ENCODE measurements at regions not wholly inside any gene's neighbourhood (a gene's known extent, or its start where the extent isn't known, plus 50 kb on each side); places are given as distances from the start of the nearest gene placed in this dataset.

- no peak for TF ChIP-seq EP300 (IDR thresholded peaks at IDR 0.05; ENCODE audit: borderline replicate concordance)
Observed at GRCh38 chr16:59463776-59464175, 729.7 kb upstream of the GOT2 start.

- TF ChIP-seq REST (IDR thresholded peaks at IDR 0.05; ENCODE audit: low read depth) (no peak), RAD21 (IDR thresholded peaks at IDR 0.05; ENCODE audit: low read depth) (no peak), CEBPB (IDR thresholded peaks at IDR 0.05) (no peak), CREB1 (IDR thresholded peaks at IDR 0.05; ENCODE audit: low read depth) (no peak), MAX (IDR thresholded peaks at IDR 0.05) (no peak), NFIC (IDR thresholded peaks at IDR 0.05) (no peak)
Observed at GRCh38 chr16:59459806-59460205, 725.7 kb upstream of the GOT2 start.

- TF ChIP-seq YY1 (IDR thresholded peaks at IDR 0.05; ENCODE audit: low read depth), result no peak
- TF ChIP-seq REST (IDR thresholded peaks at IDR 0.05; ENCODE audit: low read depth), result no peak
- TF ChIP-seq RAD21 (IDR thresholded peaks at IDR 0.05; ENCODE audit: low read depth), result no peak
- TF ChIP-seq TEAD4 (IDR thresholded peaks at IDR 0.05), result no peak
- no peak for TF ChIP-seq MAX (IDR thresholded peaks at IDR 0.05)
- no peak for TF ChIP-seq TAF1 (IDR thresholded peaks at IDR 0.05; ENCODE audit: low read depth)
- TF ChIP-seq NFIC (IDR thresholded peaks at IDR 0.05), result no peak
- TF ChIP-seq ZBTB7A (IDR thresholded peaks at IDR 0.05; ENCODE audit: low read depth), result no peak
- no peak for TF ChIP-seq TCF12 (IDR thresholded peaks at IDR 0.05; ENCODE audit: low read depth)
- no peak for TF ChIP-seq CEBPB (IDR thresholded peaks at IDR 0.05)
- no peak for TF ChIP-seq FOXM1 (IDR thresholded peaks at IDR 0.05; ENCODE audit: borderline replicate concordance, low read depth)
- no peak for TF ChIP-seq EGR1 (IDR thresholded peaks at IDR 0.05)
- TF ChIP-seq EP300 (IDR thresholded peaks at IDR 0.05; ENCODE audit: borderline replicate concordance), result no peak
- TF ChIP-seq USF1 (IDR thresholded peaks at IDR 0.05), result no peak
- TF ChIP-seq CREB1 (IDR thresholded peaks at IDR 0.05; ENCODE audit: low read depth), result no peak
Observed at GRCh38 chr16:59455497-59455896, 721.4 kb upstream of the GOT2 start.

- no peak for TF ChIP-seq TCF12 (IDR thresholded peaks at IDR 0.05; ENCODE audit: low read depth)
- TF ChIP-seq TEAD4 (IDR thresholded peaks at IDR 0.05), result no peak
- no peak for TF ChIP-seq CREB1 (IDR thresholded peaks at IDR 0.05; ENCODE audit: low read depth)
- TF ChIP-seq TAF1 (IDR thresholded peaks at IDR 0.05; ENCODE audit: low read depth), result no peak
- no peak for TF ChIP-seq EGR1 (IDR thresholded peaks at IDR 0.05)
- TF ChIP-seq FOXM1 (IDR thresholded peaks at IDR 0.05; ENCODE audit: borderline replicate concordance, low read depth), result no peak
- TF ChIP-seq USF1 (IDR thresholded peaks at IDR 0.05), result no peak
- no peak for TF ChIP-seq NFIC (IDR thresholded peaks at IDR 0.05)
- no peak for TF ChIP-seq RAD21 (IDR thresholded peaks at IDR 0.05; ENCODE audit: low read depth)
Observed at GRCh38 chr16:59440502-59440901, 706.4 kb upstream of the GOT2 start.

GRCh38 chr16:59432896-59433295 lies 698.8 kb upstream of the GOT2 start:
- no peak for TF ChIP-seq EP300 (IDR thresholded peaks at IDR 0.05; ENCODE audit: borderline replicate concordance)
- TF ChIP-seq RAD21 (IDR thresholded peaks at IDR 0.05; ENCODE audit: low read depth), result no peak
- TF ChIP-seq NFIC (IDR thresholded peaks at IDR 0.05), result no peak
- TF ChIP-seq REST (IDR thresholded peaks at IDR 0.05; ENCODE audit: low read depth), result no peak
- TF ChIP-seq CREB1 (IDR thresholded peaks at IDR 0.05; ENCODE audit: low read depth), result no peak
- no peak for TF ChIP-seq MAX (IDR thresholded peaks at IDR 0.05)
- no peak for TF ChIP-seq TAF1 (IDR thresholded peaks at IDR 0.05; ENCODE audit: low read depth)
- TF ChIP-seq YY1 (IDR thresholded peaks at IDR 0.05; ENCODE audit: low read depth), result no peak
- no peak for TF ChIP-seq EGR1 (IDR thresholded peaks at IDR 0.05)
- TF ChIP-seq CEBPB (IDR thresholded peaks at IDR 0.05), result no peak
- TF ChIP-seq TEAD4 (IDR thresholded peaks at IDR 0.05), result no peak
- TF ChIP-seq FOXM1 (IDR thresholded peaks at IDR 0.05; ENCODE audit: borderline replicate concordance, low read depth), result no peak
